Stimulated activated CD4-positive, alpha-beta T cell treated with anti-CD3 and anti-CD28 coated beads, Interleukin-2, amount 100 ng/mL, for 48 hours (primary cell): ENCODE measurements at regions not wholly inside any gene's neighbourhood (a gene's known extent, or its start where the extent isn't known, plus 50 kb on each side); places are given as distances from the start of the nearest gene placed in this dataset.
"Not testable (repeated sequence)": the region's sequence is repeated elsewhere in the genome, so short reads cannot be mapped to it uniquely, and the experiment has no call there.

Experiments
- DNase-seq, 2 donors: peaks; one replicate each; pipeline ENCODE4 v3.0.0-alpha.2; 2020

- DNase-seq, result no peak
Observed at GRCh38 chr15:29548006-29548405, 274.3 kb downstream of the TJP1 start.

DNA sequence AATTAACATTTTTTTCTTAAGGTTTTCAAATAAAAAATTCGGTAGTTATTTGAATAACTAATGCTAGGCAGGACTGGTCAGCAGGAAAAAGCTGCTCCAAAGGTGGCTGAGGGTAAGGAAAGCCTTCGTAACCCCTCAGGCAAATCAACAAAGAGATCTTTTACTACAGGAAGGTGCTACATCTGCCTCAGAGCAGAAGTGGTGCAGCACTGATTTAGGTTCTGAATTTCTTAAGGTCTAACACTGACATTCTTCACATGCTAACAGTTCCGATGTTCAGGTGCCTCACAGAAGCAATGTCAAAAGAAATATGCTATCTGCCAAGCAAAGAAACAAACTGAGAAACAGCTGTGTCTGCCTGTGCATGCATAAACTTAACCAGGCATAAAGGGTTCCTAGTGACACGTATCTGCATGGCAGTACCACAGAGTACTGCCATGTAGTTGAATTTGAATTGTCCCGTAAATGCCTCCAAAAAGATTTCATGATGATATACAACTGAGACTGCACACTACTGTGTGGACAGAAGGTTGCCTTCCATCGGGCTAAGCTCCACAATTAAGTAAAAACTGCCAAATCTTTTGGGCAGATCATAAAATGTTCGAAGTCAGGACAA lies 275.0 kb upstream of the NSMCE3 start:
- DNase-seq, result no peak

GRCh38 chr15:29542994-29543393 lies 273.4 kb upstream of the NSMCE3 start:
- DNase-seq, result no peak

GRCh38 chr15:29541309-29541708 lies 271.7 kb upstream of the NSMCE3 start:
- no peak for DNase-seq

- no peak for DNase-seq
Observed at GRCh38 chr15:29540479-29540878, 270.9 kb upstream of the NSMCE3 start.

GRCh38 chr15:29539736-29540135 lies 270.1 kb upstream of the NSMCE3 start:
- no peak for DNase-seq

GRCh38 chr15:29538044-29538443 lies 268.4 kb upstream of the NSMCE3 start:
- DNase-seq, result no peak

GRCh38 chr15:29535952-29536351 lies 266.3 kb upstream of the NSMCE3 start:
- no peak for DNase-seq

GRCh38 chr15:29534378-29534777 lies 264.8 kb upstream of the NSMCE3 start:
- DNase-seq, result no peak

GRCh38 chr15:29533647-29534046 lies 264.0 kb upstream of the NSMCE3 start:
- no peak for DNase-seq

DNA sequence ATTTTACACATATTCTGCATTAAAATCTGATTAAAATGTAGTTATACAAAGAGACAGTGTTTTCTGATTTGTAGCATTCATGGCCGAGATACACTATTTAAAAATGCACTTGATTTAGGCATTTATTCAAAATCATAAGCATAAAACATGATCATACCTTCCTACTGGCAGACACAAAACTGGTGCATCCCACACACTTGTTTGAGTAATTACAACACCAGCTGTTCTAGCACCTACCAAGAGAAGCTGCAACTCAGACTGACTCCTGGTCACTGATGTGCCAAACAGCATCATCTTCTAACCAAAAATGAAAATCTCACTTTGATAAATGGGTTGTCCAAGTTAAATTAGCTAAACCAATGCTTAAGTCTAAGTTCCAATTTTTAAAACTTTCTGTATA lies 262.7 kb upstream of the NSMCE3 start:
- no peak for DNase-seq

GRCh38 chr15:29530966-29531365 lies 261.3 kb upstream of the NSMCE3 start:
- no peak for DNase-seq

DNA sequence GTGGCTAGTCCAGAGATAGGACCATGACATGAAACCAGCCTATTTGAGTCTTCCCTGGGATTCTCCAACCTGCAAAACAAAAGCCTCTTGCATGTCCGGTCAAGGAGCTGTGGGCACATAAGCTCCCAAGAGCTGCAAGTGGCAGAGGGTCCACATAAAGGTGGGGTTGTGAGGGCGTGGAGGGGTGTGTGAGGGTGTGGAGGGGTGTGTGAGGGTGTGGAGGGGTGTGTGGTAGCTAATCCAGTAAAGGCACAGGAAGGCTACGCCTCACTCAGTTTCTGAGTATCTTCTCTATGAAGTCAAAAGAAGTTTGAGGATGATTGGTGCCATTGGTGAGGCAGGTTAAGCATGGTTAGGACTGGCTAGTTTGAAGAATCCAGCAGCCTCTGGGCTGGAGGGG lies 259.4 kb upstream of the NSMCE3 start:
- no peak for DNase-seq

DNA sequence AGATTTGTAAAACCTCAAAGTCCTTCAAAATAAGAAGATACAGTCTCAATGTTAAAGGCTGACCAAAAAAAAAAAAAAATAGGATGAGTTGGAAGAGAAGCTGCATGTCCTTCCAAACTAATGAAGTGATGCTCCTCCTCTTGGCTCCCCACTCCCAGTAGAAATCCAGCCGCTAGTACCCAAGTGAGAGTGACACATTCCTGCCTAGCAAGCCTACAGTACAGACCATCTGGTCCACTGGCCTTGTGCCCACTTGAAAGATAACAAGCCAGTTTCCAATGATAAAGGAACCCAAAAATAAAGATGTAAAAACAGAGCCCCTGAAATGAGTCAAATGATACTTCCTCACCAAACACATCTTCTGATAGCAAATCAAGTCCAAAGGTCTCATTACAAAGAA lies 258.7 kb upstream of the NSMCE3 start:
- no peak for DNase-seq

DNA sequence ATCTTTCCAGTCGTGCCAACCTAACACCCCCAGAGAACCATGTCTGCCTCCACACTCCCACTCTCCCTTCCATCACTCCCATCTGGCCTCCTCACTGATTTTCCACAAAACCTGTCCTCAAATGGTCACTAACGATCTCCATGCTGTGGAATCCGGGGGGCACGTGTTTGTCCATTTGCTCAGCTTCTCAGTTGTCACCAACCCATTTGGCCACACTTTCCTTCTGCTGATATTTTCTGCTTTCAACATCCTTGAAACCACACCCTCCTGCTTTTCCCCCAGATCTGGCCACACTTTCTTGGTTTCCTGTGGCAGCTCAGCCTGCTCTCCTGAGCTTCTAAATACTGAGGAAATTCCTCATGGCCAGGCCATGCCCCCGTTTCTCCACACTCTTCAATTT lies 257.2 kb upstream of the NSMCE3 start:
- DNase-seq, result no peak

DNA sequence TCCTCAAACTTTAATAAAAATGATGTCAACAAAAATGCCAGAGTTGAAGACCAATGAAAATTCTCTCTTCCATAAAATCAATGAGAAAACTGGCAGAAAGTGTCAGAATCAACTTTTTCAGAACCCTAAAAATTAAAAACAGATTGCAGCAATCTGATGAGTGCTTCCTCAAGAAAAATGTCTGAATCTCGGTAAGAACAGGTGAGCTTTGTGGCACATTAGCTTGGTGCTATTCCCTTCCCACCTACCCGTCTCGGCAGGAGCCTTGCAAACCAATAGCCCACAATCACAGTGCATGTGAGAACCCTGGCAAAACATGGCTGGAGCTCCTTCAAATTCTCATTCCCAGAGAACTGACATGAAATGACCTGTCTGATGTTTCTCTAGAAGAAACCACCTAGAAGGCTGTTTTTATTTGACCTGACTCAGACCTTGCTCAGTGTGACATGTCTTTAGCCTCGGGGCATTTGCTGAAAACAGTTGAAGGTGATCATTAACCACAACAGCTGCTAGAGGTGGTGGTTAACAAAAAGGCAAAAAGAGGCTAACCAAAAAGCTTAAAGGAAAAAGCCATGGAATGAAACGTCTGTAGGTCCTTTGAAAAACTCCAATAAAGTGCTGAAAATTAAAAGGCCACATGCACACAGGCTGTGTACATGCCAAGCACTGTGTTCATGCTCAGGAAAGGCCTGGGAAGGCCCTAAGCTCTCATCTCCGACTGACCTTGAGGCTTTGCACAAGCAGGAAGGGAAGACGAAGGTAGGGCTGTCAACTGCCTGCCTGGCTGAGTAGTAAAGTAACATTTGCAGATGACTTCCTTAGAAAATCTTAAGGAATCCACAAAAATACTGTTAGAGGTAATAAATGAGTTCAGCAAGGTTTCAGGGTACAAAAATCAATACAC lies 253.0 kb upstream of the NSMCE3 start:
- DNase-seq, result no peak

- DNase-seq, result no peak
Observed at GRCh38 chr15:29518442-29518841, 248.8 kb upstream of the NSMCE3 start.

- DNase-seq, result no peak
Observed at GRCh38 chr15:29517829-29518228, 248.2 kb upstream of the NSMCE3 start.

- no peak for DNase-seq
Observed at GRCh38 chr15:29516929-29517328, 247.3 kb upstream of the NSMCE3 start.

DNA sequence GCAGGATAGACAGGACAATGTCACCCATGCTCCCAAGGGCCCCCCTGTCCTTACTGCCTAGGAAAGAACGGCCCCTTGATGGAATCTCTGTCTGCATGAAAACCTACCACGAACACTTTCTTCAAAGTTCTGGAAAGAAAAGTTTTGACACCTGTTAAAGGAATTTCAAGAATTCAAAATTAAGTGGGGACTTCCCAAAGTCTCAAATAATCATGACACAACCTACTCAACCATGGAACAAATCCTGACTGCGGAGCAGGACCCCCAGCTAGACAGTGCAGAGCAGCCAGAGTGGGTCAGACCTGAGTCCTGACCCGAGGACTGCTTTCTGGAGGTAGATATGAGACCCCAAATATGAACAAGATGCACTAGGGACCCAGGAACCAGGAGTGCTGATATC lies 245.3 kb upstream of the NSMCE3 start:
- no peak for DNase-seq

DNA sequence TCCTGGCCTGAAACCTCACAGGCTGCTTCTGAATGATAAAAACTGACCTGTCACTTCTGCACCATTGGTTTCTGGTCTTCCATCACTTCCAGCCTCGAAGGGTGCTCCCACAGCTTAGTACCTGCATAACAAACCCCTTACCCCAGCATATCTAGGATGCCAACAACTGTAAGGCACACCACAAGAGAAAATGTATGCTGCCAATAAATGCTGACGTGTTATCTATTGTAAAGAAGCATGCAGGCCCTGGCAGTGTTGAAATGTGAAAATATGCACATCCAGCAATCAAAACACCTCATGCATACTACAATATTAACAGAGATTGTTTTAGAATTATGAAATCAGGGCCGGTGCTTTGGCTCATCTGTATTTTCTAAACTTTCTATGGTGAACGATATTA lies 242.0 kb upstream of the NSMCE3 start:
- no peak for DNase-seq

DNA sequence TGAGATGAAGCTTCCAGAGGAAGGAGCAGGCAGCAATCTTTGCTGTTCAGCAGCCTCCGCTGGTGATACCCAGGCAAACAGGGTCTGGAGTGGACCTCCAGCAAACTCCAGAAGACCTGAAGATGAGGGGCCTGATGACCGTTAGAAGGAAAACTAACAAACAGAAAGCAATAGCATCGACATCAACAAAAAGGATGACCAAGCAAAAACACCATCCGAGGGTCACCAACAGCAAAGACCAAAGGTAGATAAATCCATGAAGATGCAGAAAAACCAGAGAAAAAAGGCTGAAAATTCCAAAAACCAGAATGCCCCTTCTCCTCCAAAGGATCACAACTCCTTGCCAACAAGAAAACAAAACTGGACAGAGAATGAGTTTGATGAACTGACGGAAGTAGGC lies 235.9 kb upstream of the NSMCE3 start:
- not testable (repeated sequence) for DNase-seq

- DNase-seq, result no peak
Observed at GRCh38 chr15:29490747-29491471, 221.3 kb upstream of the NSMCE3 start.

DNA sequence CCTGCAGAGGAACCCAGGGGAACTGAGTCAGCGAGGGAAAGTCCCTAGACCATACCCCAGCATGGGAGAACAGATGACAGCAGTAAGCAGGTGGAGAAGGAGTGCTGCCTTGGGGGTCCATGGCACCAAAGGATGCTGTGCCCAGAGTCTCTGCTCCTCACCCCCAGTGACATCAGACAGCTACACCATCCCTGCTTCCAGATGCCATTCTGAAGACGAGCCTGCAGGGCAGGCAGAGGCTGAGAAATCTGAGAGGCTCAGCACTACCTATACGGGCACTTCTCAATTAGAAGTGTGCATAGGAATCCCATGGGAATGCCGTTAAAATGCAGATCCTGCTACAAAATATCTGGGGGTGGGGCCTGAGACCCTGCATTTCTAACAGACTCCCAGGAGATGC lies 211.3 kb upstream of the NSMCE3 start:
- DNase-seq, result no peak
